Vagina (tissue), 2 donors: ENCODE measurements at regions not wholly inside any gene's neighbourhood (a gene's known extent, or its start where the extent isn't known, plus 50 kb on each side); places are given as distances from the start of the nearest gene placed in this dataset.

ENCODE experiments used
- DNase-seq, 2 donors: peaks; one replicate each; pipeline ENCODE4 v3.0.0-alpha.2; 2017; ENCODE audit errors: extremely low spot score in 2 of 2
- H3K27ac ChIP-seq: fragments of 200-600 bp; sonication (generic); one replicate; pipeline ENCODE4 v1.5.1; 2019
- H3K27me3 ChIP-seq: fragments of 200-600 bp; sonication (generic); one replicate; pipeline ENCODE4 v1.5.1; 2019
- H3K36me3 ChIP-seq, 2 donors: fragments of 200-600 bp; sonication (generic); one replicate each; pipeline ENCODE4 v1.5.1; 2017 to 2019
- H3K4me1 ChIP-seq: fragments of 200-600 bp; sonication (generic); one replicate; pipeline ENCODE4 v1.5.1; 2019
- H3K4me3 ChIP-seq, 2 donors: fragments of 200-600 bp; sonication (generic); 1 replicate in 1 of 2; 2 replicates in 1 of 2; pipeline ENCODE4 v1.5.1; 2016 to 2019
- H3K9me3 ChIP-seq: fragments of 200-600 bp; sonication (generic); one replicate; pipeline ENCODE4 v1.5.1; 2019
- CTCF ChIP-seq, 3 experiments: fragments of 450-650 bp in 2 of 3; fragments of 200-600 bp in 1 of 3; sonication (generic) in 1 of 3; IDR thresholded peaks; one replicate each; pipeline ENCODE4 v1.5.1; 2017 to 2019; ENCODE audit warnings: antibody characterized with exemption in 3 of 3, mild to moderate bottlenecking in 2 of 3, moderate library complexity in 2 of 3
- POLR2A ChIP-seq, 2 donors: fragments of 450-650 bp; IDR thresholded peaks; one replicate each; pipeline ENCODE4 v1.6.1; 2017; ENCODE audit warnings: antibody characterized with exemption in 2 of 2, mild to moderate bottlenecking in 2 of 2, moderate library complexity in 2 of 2
- POLR2AphosphoS5 ChIP-seq, 2 donors: sonication (generic); formaldehyde crosslinking; IDR thresholded peaks; one replicate each; pipeline ENCODE4 v1.9.0; 2017; ENCODE audit warnings: antibody characterized with exemption in 2 of 2, mild to moderate bottlenecking in 2 of 2, low read depth in 1 of 2; ENCODE audit not compliant: insufficient read depth in 1 of 2
- intact Hi-C: fragments of 100-400 bp; cut with DNase I; formaldehyde crosslinking; loops from one replicate; pipeline ENCODE4 v1.15.1; 2023

DNA sequence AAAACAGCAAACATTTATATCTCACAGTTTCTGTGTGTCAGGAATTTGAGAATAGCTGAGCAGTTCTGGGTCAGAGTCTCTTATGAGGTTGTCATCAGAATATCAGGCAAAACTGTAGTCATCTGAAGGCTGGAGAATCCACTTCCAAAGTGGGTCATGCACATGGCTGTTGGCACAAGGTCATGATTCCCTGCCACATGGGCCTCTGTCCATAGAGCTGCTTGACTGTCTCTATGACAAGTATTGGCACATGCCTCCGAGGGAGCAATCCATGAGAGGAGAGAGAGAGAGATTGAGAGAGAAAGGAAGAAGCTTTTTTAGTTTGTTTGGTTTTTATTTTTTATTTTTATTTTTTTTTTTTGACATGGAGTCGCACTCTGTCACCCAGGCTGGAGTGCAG lies 101.8 kb upstream of the DDX18 start:
- Histone ChIP-seq H3K4me1 (no peaks in the 10 kb centered on the region), H3K4me3 (no peak overlapping the region), H3K9me3 (no peaks in the 10 kb centered on the region), H3K27ac (no peak overlapping the region), H3K27me3 (no peaks in the 10 kb centered on the region), H3K36me3 (no peaks in the 10 kb centered on the region)
- DNase-seq = no peak
- TF ChIP-seq POLR2A (IDR thresholded peaks at IDR 0.05) (no peak), CTCF (IDR thresholded peaks at IDR 0.05) (no peak), POLR2AphosphoS5 (IDR thresholded peaks at IDR 0.05; ENCODE audit: insufficient read depth in 1 of 2, low read depth in 1 of 2) (no peak)
- intact Hi-C loops = no loop called here

GRCh38 chr2:117714110-117714509 lies 100.4 kb upstream of the DDX18 start:
- Histone ChIP-seq H3K9me3 (no peaks in the 10 kb centered on the region), H3K4me3 (no peak overlapping the region), H3K27me3 (no peaks in the 10 kb centered on the region), H3K36me3 (no peaks in the 10 kb centered on the region), H3K27ac (no peak overlapping the region), H3K4me1 (no peaks in the 10 kb centered on the region)
- DNase-seq = no peak
- intact Hi-C loops = no loop called here
- no peak for TF ChIP-seq POLR2AphosphoS5 (IDR thresholded peaks at IDR 0.05; ENCODE audit: insufficient read depth in 1 of 2, low read depth in 1 of 2)
- TF ChIP-seq POLR2A (IDR thresholded peaks at IDR 0.05) = no peak
- TF ChIP-seq CTCF (IDR thresholded peaks at IDR 0.05) = no peak

DNA sequence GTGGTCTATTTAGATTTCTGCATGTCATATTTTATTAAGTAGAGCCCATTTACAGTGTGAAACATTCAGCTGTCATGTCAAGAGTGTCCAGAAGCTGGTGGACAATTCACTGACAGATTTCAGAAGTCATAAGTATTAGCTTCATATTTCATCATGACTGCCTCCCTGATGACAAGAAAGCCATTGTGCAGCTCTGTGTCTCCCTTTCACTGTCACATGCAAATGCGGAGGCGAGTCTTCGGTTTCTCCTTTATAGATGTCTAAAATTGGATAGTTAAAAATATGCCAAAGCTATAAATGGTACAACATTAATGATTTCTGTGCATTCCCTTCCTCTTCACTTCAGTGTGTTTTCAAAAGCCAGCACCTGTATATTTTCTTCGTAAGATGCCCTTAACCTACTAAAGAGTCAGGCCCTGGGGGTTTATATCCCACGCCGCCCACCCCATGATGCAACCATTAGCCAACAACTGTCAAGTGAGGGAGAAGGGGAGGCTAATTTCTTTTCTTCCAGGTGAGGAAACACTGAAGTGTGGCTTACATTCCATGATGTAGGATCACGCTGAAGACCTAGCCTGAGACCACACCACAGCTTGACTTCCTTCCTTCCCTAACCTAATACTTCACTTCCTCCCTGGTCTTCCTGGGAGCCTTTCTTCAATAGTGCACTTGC lies 99.6 kb upstream of the DDX18 start:
- no peak for DNase-seq
- Histone ChIP-seq H3K9me3 (no peaks in the 10 kb centered on the region), H3K4me3 (no peak overlapping the region), H3K27ac (no peak overlapping the region), H3K27me3 (no peaks in the 10 kb centered on the region), H3K4me1 (no peaks in the 10 kb centered on the region), H3K36me3 (no peaks in the 10 kb centered on the region)
- intact Hi-C loops = no loop called here
- TF ChIP-seq POLR2A (IDR thresholded peaks at IDR 0.05) = no peak
- no peak for TF ChIP-seq CTCF (IDR thresholded peaks at IDR 0.05)
- TF ChIP-seq POLR2AphosphoS5 (IDR thresholded peaks at IDR 0.05; ENCODE audit: insufficient read depth in 1 of 2, low read depth in 1 of 2) = no peak

DNA sequence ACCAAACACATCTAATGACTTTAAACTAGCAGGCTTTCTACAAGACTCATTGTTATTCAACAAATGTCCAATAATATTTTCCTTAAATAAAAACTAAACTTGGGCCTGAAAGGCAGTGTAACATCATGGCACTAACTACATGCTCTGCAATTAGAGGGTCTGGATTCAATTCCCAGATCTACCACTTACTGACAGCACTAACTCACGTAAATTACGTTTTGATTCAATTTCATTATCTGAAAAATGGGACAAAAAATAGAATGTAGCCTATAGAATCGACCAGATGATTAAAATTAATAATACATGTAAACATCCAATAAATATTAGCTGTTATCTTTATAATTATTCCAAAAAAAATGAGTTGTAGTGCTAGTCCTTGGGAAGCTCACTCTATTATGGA lies 98.0 kb upstream of the DDX18 start:
- Histone ChIP-seq H3K4me1 (no peaks in the 10 kb centered on the region), H3K9me3 (no peaks in the 10 kb centered on the region), H3K36me3 (no peaks in the 10 kb centered on the region), H3K4me3 (no peak overlapping the region), H3K27me3 (no peaks in the 10 kb centered on the region), H3K27ac (no peak overlapping the region)
- TF ChIP-seq CTCF (IDR thresholded peaks at IDR 0.05) (no peak), POLR2A (IDR thresholded peaks at IDR 0.05) (no peak), POLR2AphosphoS5 (IDR thresholded peaks at IDR 0.05; ENCODE audit: insufficient read depth in 1 of 2, low read depth in 1 of 2) (no peak)
- DNase-seq = no peak
- intact Hi-C loops = no loop called here

DNA sequence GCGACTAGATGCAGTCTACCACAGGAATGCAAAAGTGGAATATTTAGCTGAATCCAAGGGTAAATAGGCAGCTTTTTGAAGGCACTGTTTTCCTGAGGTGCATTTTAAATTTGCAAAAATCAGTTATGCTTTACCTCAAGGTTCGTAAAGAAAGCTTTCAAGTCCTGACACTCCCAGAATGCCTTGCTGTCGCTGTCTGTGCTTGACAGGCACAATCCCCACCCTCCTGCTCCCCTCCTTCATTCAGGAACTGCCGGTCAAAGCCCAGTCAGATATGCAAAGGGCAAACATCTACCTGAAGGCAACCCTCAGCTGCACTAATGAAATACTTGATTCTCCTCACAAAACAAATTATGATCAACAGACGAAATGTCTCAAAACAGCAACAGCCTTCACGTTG lies 97.4 kb upstream of the DDX18 start:
- Histone ChIP-seq H3K27me3 (no peaks in the 10 kb centered on the region), H3K36me3 (no peaks in the 10 kb centered on the region), H3K9me3 (no peaks in the 10 kb centered on the region), H3K4me3 (no peak overlapping the region), H3K4me1 (no peaks in the 10 kb centered on the region), H3K27ac (no peak overlapping the region)
- DNase-seq = no peak
- intact Hi-C loops = no loop called here
- TF ChIP-seq POLR2AphosphoS5 (IDR thresholded peaks at IDR 0.05; ENCODE audit: insufficient read depth in 1 of 2, low read depth in 1 of 2) = no peak
- TF ChIP-seq POLR2A (IDR thresholded peaks at IDR 0.05) = no peak
- no peak for TF ChIP-seq CTCF (IDR thresholded peaks at IDR 0.05)
